Tibial nerve (tissue), 4 donors: ENCODE measurements at regions not wholly inside any gene's neighbourhood (a gene's known extent, or its start where the extent isn't known, plus 50 kb on each side); places are given as distances from the start of the nearest gene placed in this dataset.

Experiments
- DNase-seq, 2 donors: peaks; one replicate each; pipeline ENCODE4 v3.0.0-alpha.2; 2019; ENCODE audit warnings: low spot score in 2 of 2
- H3K27ac ChIP-seq, 4 donors: fragments of 200-600 bp; sonication (generic) in 3 of 4; one replicate each; pipeline ENCODE4 v1.5.1; 2017 to 2019; ENCODE audit warnings: mild to moderate bottlenecking in 1 of 4
- H3K27me3 ChIP-seq, 2 donors: fragments of 200-600 bp; sonication (generic) in 1 of 2; one replicate each; pipeline versions ENCODE4 v1.5.1 to v1.6.0; 2017 to 2019
- H3K36me3 ChIP-seq, 3 donors: fragments of 200-600 bp; sonication (generic); one replicate each; pipeline ENCODE4 v1.5.1; 2018 to 2019
- H3K4me1 ChIP-seq, 4 donors: fragments of 200-600 bp; sonication (generic) in 3 of 4; one replicate each; pipeline ENCODE4 v1.5.1; 2017 to 2019
- H3K4me3 ChIP-seq, 4 donors: fragments of 200-600 bp; sonication (generic) in 3 of 4; one replicate each; pipeline ENCODE4 v1.5.1; 2017 to 2019; ENCODE audit warnings: mild to moderate bottlenecking in 1 of 4, moderate library complexity in 1 of 4
- H3K9me3 ChIP-seq, 4 donors: fragments of 200-600 bp; sonication (generic) in 3 of 4; one replicate each; pipeline ENCODE4 v1.5.1; 2017 to 2019
- EP300 ChIP-seq, 2 donors: sonication (generic); formaldehyde crosslinking; IDR thresholded peaks; one replicate each; pipeline ENCODE4 v1.6.1; 2017; ENCODE audit warnings: antibody characterized with exemption in 2 of 2, mild to moderate bottlenecking in 1 of 2
- POLR2A ChIP-seq, 2 donors: fragments of 450-650 bp; IDR thresholded peaks; one replicate each; pipeline ENCODE4 v1.6.1; 2017; ENCODE audit warnings: antibody characterized with exemption in 2 of 2, mild to moderate bottlenecking in 2 of 2, moderate library complexity in 2 of 2
- WGBS, 2 donors: methylation state at CpG; one replicate each; pipeline ENCODE4 v1.1.5; 2018; 5-methylcytosine and 5-hydroxymethylcytosine counted together
- TF ChIP-seq, protein P1 (sequence below), 5 experiments: fragments of 200-600 bp in 3 of 5; fragments of 450-650 bp in 2 of 5; sonication (generic) in 3 of 5; IDR thresholded peaks; one replicate each; pipeline ENCODE4 v1.5.1; 2016 to 2019; ENCODE audit warnings: antibody characterized with exemption in 5 of 5, mild to moderate bottlenecking in 3 of 5, moderate library complexity in 2 of 5

DNA sequence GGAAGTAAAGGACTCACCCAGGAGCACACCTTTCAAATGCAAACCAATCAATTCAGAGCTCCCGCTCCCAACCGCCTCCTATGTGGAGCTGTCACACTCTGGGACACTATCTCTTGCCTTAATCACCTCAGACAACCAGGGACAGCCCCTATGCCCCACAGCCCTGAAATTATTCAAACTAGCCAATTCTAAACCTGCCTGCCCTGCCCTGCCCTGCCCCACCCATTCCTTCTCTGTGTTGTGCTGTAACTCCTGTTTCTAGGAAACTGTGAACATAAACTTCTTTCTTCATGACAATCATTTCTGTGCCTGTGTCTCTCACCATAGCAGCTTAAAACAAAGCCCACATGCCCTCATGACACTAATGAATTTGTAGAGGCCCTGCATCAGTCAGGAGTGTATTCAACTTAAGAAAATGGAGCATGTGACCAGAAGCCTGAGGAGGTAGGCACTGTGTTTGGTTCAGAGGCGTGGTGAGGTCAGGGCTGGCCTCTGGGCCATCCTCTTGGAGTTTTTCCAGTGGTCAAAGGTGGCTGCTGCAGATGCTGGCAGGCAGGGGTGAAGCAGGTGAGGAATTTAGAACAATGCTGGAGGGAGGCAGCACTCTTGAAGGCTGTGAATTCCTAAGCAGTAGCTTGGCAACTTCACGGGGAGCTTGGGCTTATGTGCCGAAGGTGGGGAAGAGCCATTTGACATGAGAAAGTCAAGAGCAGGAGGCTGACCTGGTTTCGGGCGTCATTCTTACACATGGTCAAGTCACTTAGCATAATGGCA, 74.5 kb downstream of the RHOU start:
- TF ChIP-seq, protein P1, sequence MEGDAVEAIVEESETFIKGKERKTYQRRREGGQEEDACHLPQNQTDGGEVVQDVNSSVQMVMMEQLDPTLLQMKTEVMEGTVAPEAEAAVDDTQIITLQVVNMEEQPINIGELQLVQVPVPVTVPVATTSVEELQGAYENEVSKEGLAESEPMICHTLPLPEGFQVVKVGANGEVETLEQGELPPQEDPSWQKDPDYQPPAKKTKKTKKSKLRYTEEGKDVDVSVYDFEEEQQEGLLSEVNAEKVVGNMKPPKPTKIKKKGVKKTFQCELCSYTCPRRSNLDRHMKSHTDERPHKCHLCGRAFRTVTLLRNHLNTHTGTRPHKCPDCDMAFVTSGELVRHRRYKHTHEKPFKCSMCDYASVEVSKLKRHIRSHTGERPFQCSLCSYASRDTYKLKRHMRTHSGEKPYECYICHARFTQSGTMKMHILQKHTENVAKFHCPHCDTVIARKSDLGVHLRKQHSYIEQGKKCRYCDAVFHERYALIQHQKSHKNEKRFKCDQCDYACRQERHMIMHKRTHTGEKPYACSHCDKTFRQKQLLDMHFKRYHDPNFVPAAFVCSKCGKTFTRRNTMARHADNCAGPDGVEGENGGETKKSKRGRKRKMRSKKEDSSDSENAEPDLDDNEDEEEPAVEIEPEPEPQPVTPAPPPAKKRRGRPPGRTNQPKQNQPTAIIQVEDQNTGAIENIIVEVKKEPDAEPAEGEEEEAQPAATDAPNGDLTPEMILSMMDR (IDR thresholded peaks at IDR 0.05), result no peak
- no peak for TF ChIP-seq EP300 (IDR thresholded peaks at IDR 0.05)
- no peak for TF ChIP-seq POLR2A (IDR thresholded peaks at IDR 0.05)
- WGBS, 2 donors, result 92 to 97% methylated on average over 7 of the region's 7 CpGs
- no peaks in the 10 kb centered on the region for H3K36me3 ChIP-seq
- no peak for DNase-seq
- no peak overlapping the region for H3K27ac ChIP-seq
- H3K4me1 ChIP-seq, result peaks cover 0 to 19% (median 8%) of the 10 kb centered on the region in 4 donors
- H3K27me3 ChIP-seq, result no peaks in the 10 kb centered on the region
- H3K4me3 ChIP-seq, result no peak overlapping the region
- H3K9me3 ChIP-seq, result no peaks in the 10 kb centered on the region

DNA sequence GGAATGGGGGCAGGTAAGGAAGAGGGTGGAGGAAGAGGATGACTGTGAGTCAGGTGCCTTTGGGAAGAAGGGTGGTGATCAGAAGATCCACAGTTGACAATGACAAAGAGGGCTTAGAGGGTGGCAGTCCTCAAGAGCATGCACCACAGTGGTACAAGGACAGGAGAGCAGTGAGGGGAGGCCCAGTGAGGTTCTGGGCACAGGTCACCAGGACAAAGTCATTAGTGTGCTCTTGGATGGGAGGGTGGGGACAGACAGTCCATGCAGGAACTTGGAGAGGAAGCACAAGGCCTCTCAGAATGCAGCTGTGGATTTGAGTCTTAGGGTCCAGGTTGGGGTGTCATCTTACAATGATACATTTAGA, 75.1 kb downstream of the RHOU start:
- peaks cover 0 to 14% (median 8%) of the 10 kb centered on the region in 4 donors for H3K4me1 ChIP-seq
- DNase-seq, result no peak
- no peaks in the 10 kb centered on the region for H3K27me3 ChIP-seq
- H3K4me3 ChIP-seq, result no peak overlapping the region
- no peaks in the 10 kb centered on the region for H3K9me3 ChIP-seq
- TF ChIP-seq POLR2A (IDR thresholded peaks at IDR 0.05), result no peak
- TF ChIP-seq, protein P1 (IDR thresholded peaks at IDR 0.05), result no peak
- no peaks in the 10 kb centered on the region for H3K36me3 ChIP-seq
- no peak overlapping the region for H3K27ac ChIP-seq

DNA sequence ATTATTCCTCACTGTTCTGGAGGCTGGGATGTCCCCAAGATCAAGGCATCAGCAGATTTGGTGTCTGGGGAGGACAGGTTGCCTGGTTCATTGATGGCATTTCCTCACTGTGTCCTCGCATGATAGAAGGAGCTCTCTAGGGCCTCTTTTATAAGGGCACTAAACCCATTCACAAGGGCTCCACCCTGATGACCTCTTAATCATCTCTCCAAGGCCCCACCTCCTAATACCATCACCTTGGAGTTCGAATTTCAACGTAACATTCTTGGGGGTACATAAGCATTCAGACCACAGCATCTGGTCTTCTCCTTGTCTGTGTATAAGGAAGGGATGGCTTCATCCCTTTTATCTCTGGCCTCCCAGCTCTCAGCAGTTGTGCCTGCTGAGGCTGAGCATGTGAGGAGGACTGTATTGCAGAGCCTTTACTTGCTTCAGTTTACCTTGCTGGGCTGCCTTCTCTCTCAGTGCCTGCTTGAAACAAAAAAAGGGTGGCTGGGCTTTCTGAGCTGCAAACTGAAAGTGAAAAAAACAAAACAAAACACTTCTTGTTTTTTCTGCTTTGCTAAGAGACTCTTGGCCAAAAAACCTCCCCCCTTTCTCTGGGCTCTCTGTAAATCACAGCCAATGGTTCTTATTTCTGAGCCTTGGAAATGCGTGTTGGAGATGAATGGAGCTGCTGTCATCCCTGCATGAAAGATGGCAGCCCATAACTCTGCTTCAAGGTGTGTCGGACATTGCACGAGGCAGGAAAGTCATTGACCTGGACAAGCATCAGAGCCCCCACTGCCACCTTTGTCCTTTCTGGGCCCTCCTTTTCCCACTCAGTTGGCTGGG, 75.8 kb downstream of the RHOU start:
- H3K27ac ChIP-seq, result peak overlapping the region in 2 of 4 donors; percentile 26 to 64
- WGBS, 2 donors, result 53 to 56% methylated on average over 6 of the region's 6 CpGs

DNA sequence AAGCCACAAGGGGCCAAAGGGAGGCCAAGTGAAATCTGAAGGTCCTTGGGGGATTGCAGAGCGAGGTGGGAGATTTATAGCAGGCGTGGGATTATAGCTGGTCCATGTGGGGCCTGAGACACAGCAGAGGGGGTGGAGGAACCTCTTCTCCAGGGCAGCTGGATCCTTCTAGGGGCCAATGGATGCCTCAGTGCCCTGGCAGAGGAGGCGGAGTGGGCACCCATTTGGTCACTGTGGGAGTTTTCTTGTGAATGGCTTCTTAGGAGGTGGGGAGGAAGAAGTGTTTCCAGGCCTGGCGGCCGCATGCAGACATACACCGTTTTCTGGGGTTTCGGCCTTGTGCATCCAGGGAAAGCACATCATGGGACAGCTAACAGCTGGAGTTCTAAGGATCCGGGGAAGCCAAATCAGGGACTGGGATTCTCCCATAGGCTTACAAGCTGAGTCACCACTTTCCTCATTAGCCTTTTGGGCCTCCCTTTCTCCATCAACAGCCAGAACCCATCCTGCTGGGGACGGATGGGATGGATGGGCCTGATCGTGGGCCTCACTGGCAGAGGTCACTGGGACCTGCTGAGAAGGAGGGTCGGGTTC, 76.5 kb downstream of the RHOU start:
- no peak for DNase-seq
- no peak overlapping the region for H3K4me3 ChIP-seq

More for the DNA sequence above, 75.8 kb downstream of the RHOU start:
- DNase-seq, result no peak
- Histone ChIP-seq H3K9me3 (no peaks in the 10 kb centered on the region), H3K4me3 (no peak overlapping the region), H3K4me1 (peaks cover 0 to 13% (median 8%) of the 10 kb centered on the region in 4 donors), H3K27me3 (no peaks in the 10 kb centered on the region), H3K36me3 (no peaks in the 10 kb centered on the region)
- TF ChIP-seq, protein P1 (IDR thresholded peaks at IDR 0.05), result no peak
- TF ChIP-seq EP300 (IDR thresholded peaks at IDR 0.05) (no peak), POLR2A (IDR thresholded peaks at IDR 0.05) (no peak)

More for the DNA sequence above, 76.5 kb downstream of the RHOU start:
- TF ChIP-seq, protein P1 (IDR thresholded peaks at IDR 0.05), result no peak
- TF ChIP-seq POLR2A (IDR thresholded peaks at IDR 0.05) (no peak), EP300 (IDR thresholded peaks at IDR 0.05) (no peak)
- H3K4me1 ChIP-seq, result peaks cover 0 to 13% (median 8%) of the 10 kb centered on the region in 4 donors
- H3K9me3 ChIP-seq, result no peaks in the 10 kb centered on the region
- no peaks in the 10 kb centered on the region for H3K27me3 ChIP-seq
- H3K36me3 ChIP-seq, result no peaks in the 10 kb centered on the region
- WGBS, 2 donors, result 88 to 90% methylated on average over 11 of the region's 11 CpGs
- peak overlapping the region in 2 of 4 donors; percentile 26 to 64 for H3K27ac ChIP-seq
